ENCODE measurements at regions not wholly inside any gene's neighbourhood (a gene's known extent, or its start where the extent isn't known, plus 50 kb on each side); places are given as distances from the start of the nearest gene placed in this dataset.
"Not testable (repeated sequence)": the region's sequence is repeated elsewhere in the genome, so short reads cannot be mapped to it uniquely, and the experiment has no call there.

DNA sequence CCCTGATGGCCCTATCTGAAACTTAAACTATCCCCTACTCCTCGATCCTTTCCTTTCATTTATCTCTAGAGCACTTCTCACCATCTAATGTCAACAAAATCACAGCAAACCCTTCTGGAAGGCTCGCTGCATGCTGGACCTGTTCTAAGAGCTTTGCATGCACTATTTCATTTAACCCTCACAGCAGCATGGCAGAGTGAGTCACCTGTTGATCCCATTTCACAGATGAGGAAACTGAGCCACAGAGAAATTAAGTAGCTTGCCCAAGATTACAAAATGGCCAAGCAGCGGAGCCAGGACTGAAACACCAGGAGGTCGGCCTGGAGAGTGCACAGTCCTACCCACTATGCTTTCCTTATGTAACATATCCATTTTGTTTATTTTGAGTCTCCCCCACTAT lies 93.1 kb downstream of the ZNF622 start:
- H3K9me2 ChIP-seq (replicated peaks; ENCODE audit: insufficient read depth, low read length): no peaks in the 10 kb centered on the region
- no peak overlapping the region for H2AFZ ChIP-seq (ENCODE audit: low read length)
- H3K9ac ChIP-seq (ENCODE audit: low read length): no peak overlapping the region
- no peak overlapping the region for H3K27ac ChIP-seq (ENCODE audit: low read length)
- no peaks in the 10 kb centered on the region for H3K36me3 ChIP-seq (replicated peaks; ENCODE audit: insufficient read depth, low read length)
- H3K4me1 ChIP-seq (ENCODE audit: low read length): no peaks in the 10 kb centered on the region
- no peaks in the 10 kb centered on the region for H3K9me3 ChIP-seq (replicated peaks; ENCODE audit: insufficient read depth, low read length)
- TF ChIP-seq, protein P1, sequence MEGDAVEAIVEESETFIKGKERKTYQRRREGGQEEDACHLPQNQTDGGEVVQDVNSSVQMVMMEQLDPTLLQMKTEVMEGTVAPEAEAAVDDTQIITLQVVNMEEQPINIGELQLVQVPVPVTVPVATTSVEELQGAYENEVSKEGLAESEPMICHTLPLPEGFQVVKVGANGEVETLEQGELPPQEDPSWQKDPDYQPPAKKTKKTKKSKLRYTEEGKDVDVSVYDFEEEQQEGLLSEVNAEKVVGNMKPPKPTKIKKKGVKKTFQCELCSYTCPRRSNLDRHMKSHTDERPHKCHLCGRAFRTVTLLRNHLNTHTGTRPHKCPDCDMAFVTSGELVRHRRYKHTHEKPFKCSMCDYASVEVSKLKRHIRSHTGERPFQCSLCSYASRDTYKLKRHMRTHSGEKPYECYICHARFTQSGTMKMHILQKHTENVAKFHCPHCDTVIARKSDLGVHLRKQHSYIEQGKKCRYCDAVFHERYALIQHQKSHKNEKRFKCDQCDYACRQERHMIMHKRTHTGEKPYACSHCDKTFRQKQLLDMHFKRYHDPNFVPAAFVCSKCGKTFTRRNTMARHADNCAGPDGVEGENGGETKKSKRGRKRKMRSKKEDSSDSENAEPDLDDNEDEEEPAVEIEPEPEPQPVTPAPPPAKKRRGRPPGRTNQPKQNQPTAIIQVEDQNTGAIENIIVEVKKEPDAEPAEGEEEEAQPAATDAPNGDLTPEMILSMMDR (IDR thresholded peaks at IDR 0.05; ENCODE audit: low read length): no peak
- TF ChIP-seq EZH2 (optimal IDR thresholded peaks at IDR 0.05; ENCODE audit: low read depth, low read length) (no peak), EZH2phosphoT487 (IDR thresholded peaks at IDR 0.05; ENCODE audit: low read length) (no peak)
- H3K4me3 ChIP-seq (ENCODE audit: low read length): no peak overlapping the region
- H3F3A ChIP-seq (ENCODE audit: insufficient read depth, low read length): no peaks in the 10 kb centered on the region
- H4K20me1 ChIP-seq (ENCODE audit: insufficient read depth, low read length): no peaks in the 10 kb centered on the region
- no peak overlapping the region for H3K4me2 ChIP-seq (ENCODE audit: low read depth, low read length)
- H3K27me3 ChIP-seq (replicated peaks; ENCODE audit: insufficient read depth, low read length): no peaks in the 10 kb centered on the region
- DNase-seq: no peak
- no peaks in the 10 kb centered on the region for H3K79me2 ChIP-seq (ENCODE audit: low read length)

DNA sequence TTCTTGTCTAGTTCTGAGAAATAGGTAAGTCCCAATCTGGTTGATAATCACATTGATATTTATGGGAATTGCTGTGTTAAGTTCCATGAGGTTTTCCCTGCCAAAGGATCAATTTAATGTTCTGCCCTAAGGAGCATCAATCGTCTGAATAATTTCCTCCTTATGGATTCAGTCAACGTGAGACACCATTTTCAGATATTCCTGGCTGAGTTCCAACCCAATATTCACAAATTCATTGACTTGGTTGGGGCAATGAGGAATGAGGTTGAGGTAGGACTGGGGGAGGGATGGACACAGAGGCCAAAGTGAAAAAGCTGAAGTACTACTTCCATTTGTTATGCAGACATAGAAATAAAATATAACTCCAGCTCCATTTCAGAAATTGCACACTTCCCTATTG lies 99.1 kb downstream of the ZNF622 start:
- no peaks in the 10 kb centered on the region for H3K9me2 ChIP-seq (replicated peaks; ENCODE audit: insufficient read depth, low read length)
- H4K20me1 ChIP-seq (ENCODE audit: insufficient read depth, low read length): no peaks in the 10 kb centered on the region
- H3K4me3 ChIP-seq (ENCODE audit: low read length): no peak overlapping the region
- H3K27me3 ChIP-seq (replicated peaks; ENCODE audit: insufficient read depth, low read length): no peaks in the 10 kb centered on the region
- H3K27ac ChIP-seq (ENCODE audit: low read length): no peak overlapping the region
- TF ChIP-seq EZH2phosphoT487 (IDR thresholded peaks at IDR 0.05; ENCODE audit: low read length) (no peak), EZH2 (optimal IDR thresholded peaks at IDR 0.05; ENCODE audit: low read depth, low read length) (no peak)
- TF ChIP-seq, protein P1 (IDR thresholded peaks at IDR 0.05; ENCODE audit: low read length): no peak
- DNase-seq: no peak
- no peak overlapping the region for H3K4me2 ChIP-seq (ENCODE audit: low read depth, low read length)
- no peak overlapping the region for H2AFZ ChIP-seq (ENCODE audit: low read length)
- H3K79me2 ChIP-seq (ENCODE audit: low read length): no peaks in the 10 kb centered on the region
- H3K9ac ChIP-seq (ENCODE audit: low read length): no peak overlapping the region
- no peaks in the 10 kb centered on the region for H3K9me3 ChIP-seq (replicated peaks; ENCODE audit: insufficient read depth, low read length)
- no peaks in the 10 kb centered on the region for H3K36me3 ChIP-seq (replicated peaks; ENCODE audit: insufficient read depth, low read length)
- no peaks in the 10 kb centered on the region for H3F3A ChIP-seq (ENCODE audit: insufficient read depth, low read length)
- no peaks in the 10 kb centered on the region for H3K4me1 ChIP-seq (ENCODE audit: low read length)

DNA sequence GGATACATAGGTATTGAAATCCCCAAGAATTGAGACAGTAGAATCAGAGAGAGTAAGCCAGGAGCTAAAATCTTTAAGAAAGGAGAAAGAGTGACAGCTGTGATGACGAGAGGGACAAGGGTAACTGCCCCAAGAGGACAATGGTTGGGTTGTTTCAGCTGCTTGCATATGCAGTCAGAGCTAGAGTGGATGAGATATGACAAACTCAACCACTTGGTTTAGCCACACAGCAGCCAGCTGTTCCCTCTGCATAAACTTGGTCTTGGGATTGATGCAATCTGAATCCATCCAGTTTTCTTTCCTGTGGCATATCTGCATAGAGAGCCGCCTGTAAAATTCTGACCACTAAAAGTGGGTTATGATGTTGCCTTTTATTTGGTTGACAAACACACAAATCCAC lies 100.7 kb downstream of the ZNF622 start:
- H3K27me3 ChIP-seq (replicated peaks; ENCODE audit: insufficient read depth, low read length): no peaks in the 10 kb centered on the region
- no peaks in the 10 kb centered on the region for H3K4me1 ChIP-seq (ENCODE audit: low read length)
- H3K4me3 ChIP-seq (ENCODE audit: low read length): no peak overlapping the region
- H3K27ac ChIP-seq (ENCODE audit: low read length): no peak overlapping the region
- H4K20me1 ChIP-seq (ENCODE audit: insufficient read depth, low read length): no peaks in the 10 kb centered on the region
- H3K9me2 ChIP-seq (replicated peaks; ENCODE audit: insufficient read depth, low read length): no peaks in the 10 kb centered on the region
- H3K9me3 ChIP-seq (replicated peaks; ENCODE audit: insufficient read depth, low read length): no peaks in the 10 kb centered on the region
- DNase-seq: no peak
- no peaks in the 10 kb centered on the region for H3K36me3 ChIP-seq (replicated peaks; ENCODE audit: insufficient read depth, low read length)
- TF ChIP-seq, protein P1 (IDR thresholded peaks at IDR 0.05; ENCODE audit: low read length): no peak
- TF ChIP-seq EZH2phosphoT487 (IDR thresholded peaks at IDR 0.05; ENCODE audit: low read length): no peak
- no peak for TF ChIP-seq EZH2 (optimal IDR thresholded peaks at IDR 0.05; ENCODE audit: low read depth, low read length)
- no peak overlapping the region for H3K4me2 ChIP-seq (ENCODE audit: low read depth, low read length)
- no peaks in the 10 kb centered on the region for H3K79me2 ChIP-seq (ENCODE audit: low read length)
- no peak overlapping the region for H3K9ac ChIP-seq (ENCODE audit: low read length)
- H2AFZ ChIP-seq (ENCODE audit: low read length): no peak overlapping the region
- no peaks in the 10 kb centered on the region for H3F3A ChIP-seq (ENCODE audit: insufficient read depth, low read length)

DNA sequence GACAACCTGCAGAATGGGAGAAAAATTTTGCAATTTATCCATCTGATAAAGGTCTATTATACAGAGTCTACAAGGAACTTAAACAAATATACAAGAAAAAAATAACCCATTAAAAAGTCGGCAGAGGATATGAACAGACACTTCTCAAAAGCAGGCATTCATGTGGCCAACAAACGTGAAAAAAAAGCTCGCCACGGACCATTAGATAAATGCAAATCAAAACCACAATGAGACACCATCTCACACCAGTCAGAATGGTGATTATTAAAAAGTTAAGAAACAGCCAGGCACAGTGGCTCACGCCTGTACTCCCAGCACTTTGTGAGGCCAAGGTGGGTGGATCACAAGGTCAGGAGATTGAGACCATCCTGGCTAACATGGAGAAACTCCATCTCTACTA lies 112.2 kb downstream of the ZNF622 start:
- not testable (repeated sequence) for H3K27me3 ChIP-seq (replicated peaks; ENCODE audit: insufficient read depth, low read length); H3F3A ChIP-seq (ENCODE audit: insufficient read depth, low read length); DNase-seq; H3K4me3 ChIP-seq (ENCODE audit: low read length); H3K9me2 ChIP-seq (replicated peaks; ENCODE audit: insufficient read depth, low read length); H3K79me2 ChIP-seq (ENCODE audit: low read length); H3K4me2 ChIP-seq (ENCODE audit: low read depth, low read length); H3K9ac ChIP-seq (ENCODE audit: low read length); H2AFZ ChIP-seq (ENCODE audit: low read length); H3K36me3 ChIP-seq (replicated peaks; ENCODE audit: insufficient read depth, low read length); H3K4me1 ChIP-seq (ENCODE audit: low read length); H3K27ac ChIP-seq (ENCODE audit: low read length); H3K9me3 ChIP-seq (replicated peaks; ENCODE audit: insufficient read depth, low read length); H4K20me1 ChIP-seq (ENCODE audit: insufficient read depth, low read length)
